Thoracic aorta (tissue), 2 donors: ENCODE measurements at regions not wholly inside any gene's neighbourhood (a gene's known extent, or its start where the extent isn't known, plus 50 kb on each side); places are given as distances from the start of the nearest gene placed in this dataset.
A peak's percentile ranks its signal among the peaks of the same experiment; 100 is the strongest.

ENCODE experiments used
- ATAC-seq: fragments of 150-250 bp; one replicate; pipeline ENCODE4 v1.8.0; 2017; ENCODE audit warnings: low read depth; ENCODE audit not compliant: insufficient number of reproducible peaks, low FRiP score
- DNase-seq: peaks from one replicate; pipeline ENCODE4 v3.0.0-alpha.2; 2020; ENCODE audit warnings: low spot score
- H3K27ac ChIP-seq, 2 donors: fragments of 200-600 bp; sonication (generic); 1 replicate in 1 of 2; 2 replicates in 1 of 2; pipeline ENCODE4 v1.5.1; 2016; ENCODE audit warnings: mild to moderate bottlenecking in 2 of 2, moderate library complexity in 2 of 2
- H3K27me3 ChIP-seq: fragments of 200-600 bp; sonication (generic); replicated peaks from 2 replicates; pipeline ENCODE4 v1.6.0; 2016; ENCODE audit warnings: mild to moderate bottlenecking; ENCODE audit not compliant: insufficient read depth
- H3K36me3 ChIP-seq: fragments of 200-600 bp; sonication (generic); one replicate; pipeline ENCODE4 v1.5.1; 2016
- H3K4me1 ChIP-seq, 2 donors: fragments of 200-600 bp; sonication (generic); 1 replicate in 1 of 2; 2 replicates in 1 of 2; pipeline versions ENCODE4 v1.5.1 to v1.6.0; 2016; ENCODE audit warnings: low read depth in 2 of 2, mild to moderate bottlenecking in 1 of 2; ENCODE audit not compliant: control insufficient read depth in 1 of 2
- H3K4me3 ChIP-seq: fragments of 200-600 bp; sonication (generic); 2 replicates; pipeline ENCODE4 v1.5.1; 2016; ENCODE audit warnings: mild to moderate bottlenecking
- H3K9me3 ChIP-seq: fragments of 200-600 bp; sonication (generic); 2 replicates; pipeline ENCODE4 v1.5.1; 2016
- TF ChIP-seq, protein P1 (sequence below): fragments of 200-600 bp; sonication (generic); IDR thresholded peaks from one replicate; pipeline ENCODE4 v1.5.1; 2019; ENCODE audit warnings: antibody characterized with exemption

GRCh38 chr13:48160606-48161278 lies 65.8 kb upstream of the MED4 start:
- no peaks in the 10 kb centered on the region for H3K36me3 ChIP-seq
- DNase-seq (no peak), ATAC-seq (no peak)
- peak overlapping the region in 1 of 2 donors; percentile 58 for H3K27ac ChIP-seq
- peaks cover 0 to 4% of the 10 kb centered on the region in 2 donors for H3K4me1 ChIP-seq
- no peaks in the 10 kb centered on the region for H3K9me3 ChIP-seq
- H3K4me3 ChIP-seq: no peak overlapping the region
- TF ChIP-seq, protein P1, sequence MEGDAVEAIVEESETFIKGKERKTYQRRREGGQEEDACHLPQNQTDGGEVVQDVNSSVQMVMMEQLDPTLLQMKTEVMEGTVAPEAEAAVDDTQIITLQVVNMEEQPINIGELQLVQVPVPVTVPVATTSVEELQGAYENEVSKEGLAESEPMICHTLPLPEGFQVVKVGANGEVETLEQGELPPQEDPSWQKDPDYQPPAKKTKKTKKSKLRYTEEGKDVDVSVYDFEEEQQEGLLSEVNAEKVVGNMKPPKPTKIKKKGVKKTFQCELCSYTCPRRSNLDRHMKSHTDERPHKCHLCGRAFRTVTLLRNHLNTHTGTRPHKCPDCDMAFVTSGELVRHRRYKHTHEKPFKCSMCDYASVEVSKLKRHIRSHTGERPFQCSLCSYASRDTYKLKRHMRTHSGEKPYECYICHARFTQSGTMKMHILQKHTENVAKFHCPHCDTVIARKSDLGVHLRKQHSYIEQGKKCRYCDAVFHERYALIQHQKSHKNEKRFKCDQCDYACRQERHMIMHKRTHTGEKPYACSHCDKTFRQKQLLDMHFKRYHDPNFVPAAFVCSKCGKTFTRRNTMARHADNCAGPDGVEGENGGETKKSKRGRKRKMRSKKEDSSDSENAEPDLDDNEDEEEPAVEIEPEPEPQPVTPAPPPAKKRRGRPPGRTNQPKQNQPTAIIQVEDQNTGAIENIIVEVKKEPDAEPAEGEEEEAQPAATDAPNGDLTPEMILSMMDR: no peak
- H3K27me3 ChIP-seq: no peaks in the 10 kb centered on the region

GRCh38 chr13:48159826-48160225 lies 64.9 kb upstream of the MED4 start:
- no peak overlapping the region for H3K4me3 ChIP-seq
- H3K27ac ChIP-seq: no peak overlapping the region
- H3K27me3 ChIP-seq: no peaks in the 10 kb centered on the region
- no peaks in the 10 kb centered on the region for H3K36me3 ChIP-seq
- peaks cover 0 to 6% of the 10 kb centered on the region in 2 donors for H3K4me1 ChIP-seq
- H3K9me3 ChIP-seq: no peaks in the 10 kb centered on the region
- DNase-seq (no peak), ATAC-seq (no peak)
- TF ChIP-seq, protein P1: no peak

GRCh38 chr13:48159401-48159800 lies 64.5 kb upstream of the MED4 start:
- no peak for DNase-seq
- Histone ChIP-seq H3K27me3 (no peaks in the 10 kb centered on the region), H3K4me3 (no peak overlapping the region), H3K27ac (no peak overlapping the region), H3K36me3 (no peaks in the 10 kb centered on the region), H3K9me3 (no peaks in the 10 kb centered on the region), H3K4me1 (peaks cover 0 to 6% of the 10 kb centered on the region in 2 donors)
- no peak for ATAC-seq
- TF ChIP-seq, protein P1: no peak

DNA sequence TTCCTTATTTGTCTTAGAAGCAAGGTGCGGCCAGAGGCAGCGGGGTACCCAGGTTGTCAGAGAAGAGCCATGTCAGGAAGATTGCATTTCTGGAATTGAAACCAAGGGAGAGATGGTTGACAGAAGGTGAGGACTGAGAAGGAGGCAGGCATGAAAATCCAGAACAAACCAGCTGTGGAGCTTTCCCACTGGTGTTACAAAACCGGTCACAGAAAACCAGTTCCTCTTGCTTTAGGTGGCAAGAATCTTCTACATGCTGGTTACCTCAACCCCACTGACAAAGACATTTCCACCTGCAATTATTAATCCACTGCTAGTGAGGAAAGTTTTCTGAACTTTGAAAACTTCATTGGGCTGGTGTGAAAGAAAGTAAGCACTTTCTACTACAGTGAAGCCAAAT lies 64.0 kb upstream of the MED4 start:
- no peak for ATAC-seq
- DNase-seq: no peak
- Histone ChIP-seq H3K4me3 (no peak overlapping the region), H3K27me3 (no peaks in the 10 kb centered on the region), H3K36me3 (no peaks in the 10 kb centered on the region), H3K27ac (no peak overlapping the region), H3K4me1 (peaks cover 0 to 6% of the 10 kb centered on the region in 2 donors), H3K9me3 (no peaks in the 10 kb centered on the region)
- TF ChIP-seq, protein P1: no peak

- Histone ChIP-seq H3K27me3 (no peaks in the 10 kb centered on the region), H3K9me3 (no peaks in the 10 kb centered on the region), H3K4me3 (no peak overlapping the region), H3K36me3 (no peaks in the 10 kb centered on the region), H3K4me1 (peaks cover 0 to 6% of the 10 kb centered on the region in 2 donors), H3K27ac (no peak overlapping the region)
- ATAC-seq: no peak
- TF ChIP-seq, protein P1: no peak
- no peak for DNase-seq
These were observed 63.4 kb upstream of the MED4 start for GRCh38 chr13:48158290-48158689.
